ENCODE measurements at regions not wholly inside any gene's neighbourhood (a gene's known extent, or its start where the extent isn't known, plus 50 kb on each side); places are given as distances from the start of the nearest gene placed in this dataset.

DNA sequence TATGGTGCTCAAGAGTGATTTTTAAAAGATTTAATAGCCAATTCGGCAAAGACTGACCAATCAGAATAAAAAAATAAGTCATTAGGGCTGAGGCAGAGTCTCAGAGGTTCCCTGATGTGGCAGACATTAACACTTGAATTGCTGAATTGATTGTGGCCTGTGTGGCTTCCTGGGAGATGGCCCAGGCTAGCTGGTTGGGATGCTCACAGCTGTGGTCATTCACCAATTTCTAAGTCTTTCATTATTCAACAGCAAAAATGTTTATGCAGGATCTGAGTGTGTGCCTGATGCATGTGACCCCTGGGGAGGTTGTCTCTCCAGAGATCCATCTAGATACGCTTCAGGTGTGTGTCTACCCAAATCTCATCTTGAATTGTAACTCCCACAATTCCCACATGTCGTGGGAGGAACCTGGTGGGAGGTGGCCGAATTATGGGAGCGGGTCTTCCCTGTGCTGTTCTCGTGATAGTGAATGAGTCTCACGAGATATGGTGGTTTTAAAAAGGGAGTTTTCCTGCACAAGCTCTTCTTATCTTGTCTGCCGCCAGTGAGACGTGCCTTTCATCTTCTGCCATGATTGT is 632.6 kb upstream of the SEMA6A start:
- FAIRE-seq (no peak), DNase-seq (ENCODE audit: low read depth in 1 of 2, low spot score in 1 of 2) (no peak), ATAC-seq (no peak)
- Histone ChIP-seq H3K4me2 (no peak overlapping the region), H3K4me3 (no peak overlapping the region), H3K9me3 (no peaks in the 10 kb centered on the region), H3K4me1 (no peaks in the 10 kb centered on the region), H3K27ac (no peak overlapping the region)
- TF ChIP-seq RCOR1 (IDR thresholded peaks at IDR 0.05; ENCODE audit: low read depth, low read length) (no peak), ZSCAN20 (CRISPR knock-in tag; IDR thresholded peaks at IDR 0.05) (no peak), ZC3H11A (IDR thresholded peaks at IDR 0.05) (no peak), RAD21 (conservative IDR thresholded peaks at IDR 0.05 in 1 of 2, IDR thresholded peaks at IDR 0.05 in 1 of 2) (no peak), MAFK (IDR thresholded peaks at IDR 0.05; ENCODE audit: partially characterized antibody) (no peak), HOXA7 (CRISPR knock-in tag; IDR thresholded peaks at IDR 0.05) (no peak)
- TF ChIP-seq, protein P1, sequence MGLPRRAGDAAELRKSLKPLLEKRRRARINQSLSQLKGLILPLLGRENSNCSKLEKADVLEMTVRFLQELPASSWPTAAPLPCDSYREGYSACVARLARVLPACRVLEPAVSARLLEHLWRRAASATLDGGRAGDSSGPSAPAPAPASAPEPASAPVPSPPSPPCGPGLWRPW (IDR thresholded peaks at IDR 0.05), result no peak
- TF ChIP-seq, protein P2, sequence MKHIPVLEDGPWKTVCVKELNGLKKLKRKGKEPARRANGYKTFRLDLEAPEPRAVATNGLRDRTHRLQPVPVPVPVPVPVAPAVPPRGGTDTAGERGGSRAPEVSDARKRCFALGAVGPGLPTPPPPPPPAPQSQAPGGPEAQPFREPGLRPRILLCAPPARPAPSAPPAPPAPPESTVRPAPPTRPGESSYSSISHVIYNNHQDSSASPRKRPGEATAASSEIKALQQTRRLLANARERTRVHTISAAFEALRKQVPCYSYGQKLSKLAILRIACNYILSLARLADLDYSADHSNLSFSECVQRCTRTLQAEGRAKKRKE (CRISPR knock-in tag; IDR thresholded peaks at IDR 0.05; ENCODE audit: low read depth), result no peak
- TF ChIP-seq, protein P3, sequence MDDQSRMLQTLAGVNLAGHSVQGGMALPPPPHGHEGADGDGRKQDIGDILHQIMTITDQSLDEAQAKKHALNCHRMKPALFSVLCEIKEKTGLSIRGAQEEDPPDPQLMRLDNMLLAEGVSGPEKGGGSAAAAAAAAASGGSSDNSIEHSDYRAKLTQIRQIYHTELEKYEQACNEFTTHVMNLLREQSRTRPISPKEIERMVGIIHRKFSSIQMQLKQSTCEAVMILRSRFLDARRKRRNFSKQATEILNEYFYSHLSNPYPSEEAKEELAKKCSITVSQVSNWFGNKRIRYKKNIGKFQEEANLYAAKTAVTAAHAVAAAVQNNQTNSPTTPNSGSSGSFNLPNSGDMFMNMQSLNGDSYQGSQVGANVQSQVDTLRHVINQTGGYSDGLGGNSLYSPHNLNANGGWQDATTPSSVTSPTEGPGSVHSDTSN (IDR thresholded peaks at IDR 0.05), result no peak
- ChIA-PET CTCF (no interaction called here), POLR2A (no interaction called here)
- under 1% methylated on average over 9 of the region's 9 CpGs for WGBS (ENCODE audit: missing lambda C conversion rate)

DNA sequence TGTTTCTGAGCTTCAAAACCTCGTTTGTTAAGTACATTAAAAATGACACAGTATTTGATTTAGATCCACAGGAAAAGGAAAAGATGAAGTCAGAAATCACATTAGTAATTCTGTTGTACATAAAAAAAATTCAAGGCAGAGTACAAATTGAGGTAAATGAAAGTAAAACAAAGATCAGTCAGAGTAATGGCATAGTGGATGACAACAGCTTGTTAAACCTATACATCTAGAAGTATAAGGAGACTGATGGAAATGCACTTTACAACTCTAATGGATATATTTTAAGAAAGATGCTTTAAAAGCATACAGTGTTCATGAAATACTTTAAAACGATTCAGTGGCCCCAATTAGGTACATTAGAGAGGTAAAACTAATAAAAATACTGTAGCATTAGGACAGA is 631.3 kb upstream of the SEMA6A start:
- 3% methylated on average over 2 of the region's 2 CpGs for WGBS (ENCODE audit: missing lambda C conversion rate)
- FAIRE-seq (no peak), ATAC-seq (no peak), DNase-seq (ENCODE audit: low read depth in 1 of 2, low spot score in 1 of 2) (no peak)
- ChIA-PET POLR2A (no interaction called here), CTCF (no interaction called here)
- Histone ChIP-seq H3K27ac (no peak overlapping the region), H3K4me3 (no peak overlapping the region), H3K4me1 (no peaks in the 10 kb centered on the region), H3K9me3 (no peaks in the 10 kb centered on the region), H3K4me2 (no peak overlapping the region)
- TF ChIP-seq ZNF302 (CRISPR knock-in tag; IDR thresholded peaks at IDR 0.05) (no peak), NR3C1 (IDR thresholded peaks at IDR 0.05) (no peak), NPAS2 (CRISPR knock-in tag; IDR thresholded peaks at IDR 0.05; ENCODE audit: borderline replicate concordance) (no peak)
- TF ChIP-seq, protein P4, sequence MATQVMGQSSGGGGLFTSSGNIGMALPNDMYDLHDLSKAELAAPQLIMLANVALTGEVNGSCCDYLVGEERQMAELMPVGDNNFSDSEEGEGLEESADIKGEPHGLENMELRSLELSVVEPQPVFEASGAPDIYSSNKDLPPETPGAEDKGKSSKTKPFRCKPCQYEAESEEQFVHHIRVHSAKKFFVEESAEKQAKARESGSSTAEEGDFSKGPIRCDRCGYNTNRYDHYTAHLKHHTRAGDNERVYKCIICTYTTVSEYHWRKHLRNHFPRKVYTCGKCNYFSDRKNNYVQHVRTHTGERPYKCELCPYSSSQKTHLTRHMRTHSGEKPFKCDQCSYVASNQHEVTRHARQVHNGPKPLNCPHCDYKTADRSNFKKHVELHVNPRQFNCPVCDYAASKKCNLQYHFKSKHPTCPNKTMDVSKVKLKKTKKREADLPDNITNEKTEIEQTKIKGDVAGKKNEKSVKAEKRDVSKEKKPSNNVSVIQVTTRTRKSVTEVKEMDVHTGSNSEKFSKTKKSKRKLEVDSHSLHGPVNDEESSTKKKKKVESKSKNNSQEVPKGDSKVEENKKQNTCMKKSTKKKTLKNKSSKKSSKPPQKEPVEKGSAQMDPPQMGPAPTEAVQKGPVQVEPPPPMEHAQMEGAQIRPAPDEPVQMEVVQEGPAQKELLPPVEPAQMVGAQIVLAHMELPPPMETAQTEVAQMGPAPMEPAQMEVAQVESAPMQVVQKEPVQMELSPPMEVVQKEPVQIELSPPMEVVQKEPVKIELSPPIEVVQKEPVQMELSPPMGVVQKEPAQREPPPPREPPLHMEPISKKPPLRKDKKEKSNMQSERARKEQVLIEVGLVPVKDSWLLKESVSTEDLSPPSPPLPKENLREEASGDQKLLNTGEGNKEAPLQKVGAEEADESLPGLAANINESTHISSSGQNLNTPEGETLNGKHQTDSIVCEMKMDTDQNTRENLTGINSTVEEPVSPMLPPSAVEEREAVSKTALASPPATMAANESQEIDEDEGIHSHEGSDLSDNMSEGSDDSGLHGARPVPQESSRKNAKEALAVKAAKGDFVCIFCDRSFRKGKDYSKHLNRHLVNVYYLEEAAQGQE (IDR thresholded peaks at IDR 0.05), result no peak

DNA sequence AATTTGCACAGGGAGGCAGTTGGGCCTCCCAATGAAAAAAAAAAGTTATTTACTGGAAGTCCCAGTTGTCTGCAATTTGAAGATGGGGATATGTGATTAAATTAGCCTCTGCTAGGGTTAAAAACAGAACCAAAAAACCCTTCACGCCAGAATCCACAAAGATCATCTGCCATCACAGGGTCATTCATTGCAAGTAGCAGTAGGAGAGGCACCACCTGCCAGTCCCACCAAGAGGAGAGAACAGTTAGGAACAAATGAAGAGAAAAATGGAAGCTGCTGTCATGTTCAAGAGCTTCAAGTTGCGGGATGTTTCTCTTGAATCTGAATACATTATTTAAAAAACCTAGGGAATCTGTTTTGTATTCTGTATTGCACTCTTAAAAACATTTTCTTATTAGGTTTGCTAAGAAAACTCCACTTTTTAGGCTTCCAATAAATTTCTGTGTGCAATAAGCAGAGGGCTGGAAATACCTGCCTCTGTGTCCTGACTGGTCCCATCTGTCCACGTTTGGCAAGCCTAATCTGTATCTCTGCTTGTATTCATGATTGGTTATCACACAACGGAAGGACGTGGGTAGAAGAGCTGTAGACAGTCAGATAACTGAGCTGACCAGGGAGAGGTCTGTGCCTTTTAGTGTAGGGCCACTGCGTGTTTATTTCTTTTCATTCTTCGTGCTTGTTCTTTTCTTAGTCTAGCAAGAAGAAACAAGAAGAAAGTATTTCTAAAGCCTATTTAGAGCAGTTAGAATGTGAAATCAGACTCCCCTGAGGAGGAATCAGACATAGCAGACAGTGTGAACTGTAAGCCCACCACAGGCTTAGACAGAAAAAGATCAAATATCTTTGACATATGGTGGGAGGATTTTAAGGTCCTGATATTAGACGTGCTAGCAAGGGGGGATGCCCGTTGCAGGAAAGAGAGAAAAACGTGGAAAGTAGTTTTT is 630.6 kb upstream of the SEMA6A start:
- ATAC-seq, result no peak
- 3% methylated on average over 10 of the region's 10 CpGs for WGBS (ENCODE audit: missing lambda C conversion rate)
- Histone ChIP-seq H3K4me1 (no peaks in the 10 kb centered on the region), H3K4me3 (no peak overlapping the region), H3K4me2 (no peak overlapping the region), H3K9me3 (no peaks in the 10 kb centered on the region), H3K27ac (no peak overlapping the region)
- ChIA-PET POLR2A (no interaction called here), CTCF (no interaction called here)
- FAIRE-seq, result no peak
- DNase-seq (ENCODE audit: low read depth in 1 of 2, low spot score in 1 of 2), result no peak
- no peak for TF ChIP-seq SREBF2 (IDR thresholded peaks at IDR 0.05)
- no peak for TF ChIP-seq JUN (IDR thresholded peaks at IDR 0.05)
- no peak for TF ChIP-seq RCOR1 (IDR thresholded peaks at IDR 0.05; ENCODE audit: low read depth, low read length)
- no peak for TF ChIP-seq POLR2AphosphoS2 (conservative IDR thresholded peaks at IDR 0.05; ENCODE audit: low read length)
- TF ChIP-seq POLR2A (IDR thresholded peaks at IDR 0.05; ENCODE audit: low read length), result no peak
- TF ChIP-seq EP300 (IDR thresholded peaks at IDR 0.05), result no peak
- no peak for TF ChIP-seq NR3C1 (IDR thresholded peaks at IDR 0.05)
- TF ChIP-seq HEYL (CRISPR knock-in tag; IDR thresholded peaks at IDR 0.05), result no peak
- TF ChIP-seq ZFP36 (IDR thresholded peaks at IDR 0.05; ENCODE audit: borderline replicate concordance, partially characterized antibody), result no peak
- TF ChIP-seq CBX8 (IDR thresholded peaks at IDR 0.05), result no peak
- TF ChIP-seq RFX5 (IDR thresholded peaks at IDR 0.05), result no peak
- no peak for TF ChIP-seq MAZ (IDR thresholded peaks at IDR 0.05; ENCODE audit: borderline replicate concordance, low read depth, low read length)
- TF ChIP-seq, protein P4 (IDR thresholded peaks at IDR 0.05), result no peak
